Iris pigment epithelial cell (primary cell): ENCODE measurements at regions not wholly inside any gene's neighbourhood (a gene's known extent, or its start where the extent isn't known, plus 50 kb on each side); places are given as distances from the start of the nearest gene placed in this dataset.

Source experiments
- DNase-seq: peaks from one replicate; pipeline ENCODE4 v3.0.0-alpha.2; 2011; ENCODE audit warnings: low read depth

- DNase-seq: no peak
These were observed 796.8 kb downstream of the ARAP2 start for GRCh38 chr4:35447474-35447873.

GRCh38 chr4:35459045-35459444 lies 785.3 kb downstream of the ARAP2 start:
- no peak for DNase-seq

GRCh38 chr4:35461931-35462659 lies 782.2 kb downstream of the ARAP2 start:
- no peak for DNase-seq

- no peak for DNase-seq
These were observed 780.9 kb downstream of the ARAP2 start for GRCh38 chr4:35463251-35463952.

- no peak for DNase-seq
These were observed 779.3 kb downstream of the ARAP2 start for GRCh38 chr4:35464964-35465528.

GRCh38 chr4:35491093-35491492 lies 753.2 kb downstream of the ARAP2 start:
- DNase-seq: no peak

- no peak for DNase-seq
These were observed 750.3 kb downstream of the ARAP2 start for GRCh38 chr4:35493977-35494376.

- DNase-seq: no peak
These were observed 749.4 kb downstream of the ARAP2 start for GRCh38 chr4:35494955-35495354.

- no peak for DNase-seq
These were observed 743.5 kb downstream of the ARAP2 start for GRCh38 chr4:35500812-35501211.

- DNase-seq: no peak
These were observed 740.9 kb downstream of the ARAP2 start for GRCh38 chr4:35503435-35503834.

GRCh38 chr4:35506161-35506560 lies 738.2 kb downstream of the ARAP2 start:
- no peak for DNase-seq

- no peak for DNase-seq
These were observed 732.5 kb downstream of the ARAP2 start for GRCh38 chr4:35511851-35512250.

- no peak for DNase-seq
These were observed 728.2 kb downstream of the ARAP2 start for GRCh38 chr4:35516102-35516501.

GRCh38 chr4:35520059-35520458 lies 724.3 kb downstream of the ARAP2 start:
- DNase-seq: no peak

GRCh38 chr4:35521682-35522081 lies 722.6 kb downstream of the ARAP2 start:
- DNase-seq: no peak

GRCh38 chr4:35525192-35525978 lies 718.9 kb downstream of the ARAP2 start:
- no peak for DNase-seq

GRCh38 chr4:35526456-35526855 lies 717.9 kb downstream of the ARAP2 start:
- DNase-seq: no peak

GRCh38 chr4:35534962-35535361 lies 709.4 kb downstream of the ARAP2 start:
- DNase-seq: no peak

- no peak for DNase-seq
These were observed 705.5 kb downstream of the ARAP2 start for GRCh38 chr4:35538807-35539206.

- no peak for DNase-seq
These were observed 704.8 kb downstream of the ARAP2 start for GRCh38 chr4:35539404-35540055.

GRCh38 chr4:35541146-35541887 lies 703.0 kb downstream of the ARAP2 start:
- DNase-seq: no peak

- no peak for DNase-seq
These were observed 702.5 kb downstream of the ARAP2 start for GRCh38 chr4:35541888-35542213.
